ENCODE measurements at regions not wholly inside any gene's neighbourhood (a gene's known extent, or its start where the extent isn't known, plus 50 kb on each side); places are given as distances from the start of the nearest gene placed in this dataset.

DNA sequence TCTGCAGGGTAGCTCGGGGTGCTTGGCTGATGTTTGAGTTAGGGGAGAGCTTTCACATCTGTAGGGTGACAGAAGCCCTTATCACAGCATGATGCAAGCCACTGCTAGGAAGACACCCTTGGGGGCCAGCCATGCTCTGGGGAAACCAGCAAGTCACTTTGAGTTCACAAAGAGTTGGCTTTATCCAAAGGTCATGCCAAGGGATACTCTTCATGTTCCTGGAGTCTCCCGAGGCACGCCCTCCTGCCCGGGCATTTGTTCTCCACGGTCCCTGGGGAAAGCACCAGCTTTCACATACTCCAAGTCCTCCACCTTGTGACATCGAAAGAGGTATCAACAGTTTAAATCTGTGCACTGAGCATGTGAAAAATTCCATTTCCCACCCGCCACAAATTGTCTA, 227.7 kb downstream of the VAPA start:
- no peaks in the 10 kb centered on the region for H3K9me2 ChIP-seq (ENCODE audit: insufficient read depth)
- H2AFZ ChIP-seq: peak overlapping the region; percentile 77; the same call in 1 of the 2 replicates
- no peak overlapping the region for H3K27ac ChIP-seq (ENCODE audit: low read depth)
- H3K27me3 Mint-ChIP-seq (ENCODE audit: insufficient read depth, low read depth, poor library complexity): peaks cover 5% of the 10 kb centered on the region
- no peak overlapping the region for H3K4me2 ChIP-seq
- DNase-seq (ENCODE audit: low spot score) (no peak), ATAC-seq (peak; percentile 16; the same call in 1 of the 3 replicates)
- no peaks in the 10 kb centered on the region for H3K36me3 ChIP-seq (ENCODE audit: insufficient read depth)
- peaks cover 22% of the 10 kb centered on the region for H3K4me1 ChIP-seq (ENCODE audit: insufficient read depth)
- H4K20me1 ChIP-seq (replicated peaks; ENCODE audit: insufficient read depth): no peaks in the 10 kb centered on the region
- no peaks in the 10 kb centered on the region for H3F3A ChIP-seq (replicated peaks; ENCODE audit: low read depth)
- no peak overlapping the region for H3K4me3 ChIP-seq
- TF ChIP-seq JUNB (IDR thresholded peaks at IDR 0.05; ENCODE audit: unreplicated experiment): peak; percentile 45
- TF ChIP-seq REST (IDR thresholded peaks at IDR 0.05; ENCODE audit: unreplicated experiment): no peak
- H3K4me3 Mint-ChIP-seq: no peak overlapping the region
- H3K36me3 Mint-ChIP-seq (ENCODE audit: low read depth): no peaks in the 10 kb centered on the region
- H3K27ac Mint-ChIP-seq: no peak overlapping the region
- H3K4me1 Mint-ChIP-seq: peaks cover 41% of the 10 kb centered on the region
- no peaks in the 10 kb centered on the region for H3K27me3 ChIP-seq (ENCODE audit: insufficient read depth)
- no peaks in the 10 kb centered on the region for H3K79me2 ChIP-seq (replicated peaks; ENCODE audit: insufficient read depth)
- H3K9me3 Mint-ChIP-seq: 0 out of 3 replicates have a peak, but pooled peaks cover 3% of the 10 kb centered on the region

DNA sequence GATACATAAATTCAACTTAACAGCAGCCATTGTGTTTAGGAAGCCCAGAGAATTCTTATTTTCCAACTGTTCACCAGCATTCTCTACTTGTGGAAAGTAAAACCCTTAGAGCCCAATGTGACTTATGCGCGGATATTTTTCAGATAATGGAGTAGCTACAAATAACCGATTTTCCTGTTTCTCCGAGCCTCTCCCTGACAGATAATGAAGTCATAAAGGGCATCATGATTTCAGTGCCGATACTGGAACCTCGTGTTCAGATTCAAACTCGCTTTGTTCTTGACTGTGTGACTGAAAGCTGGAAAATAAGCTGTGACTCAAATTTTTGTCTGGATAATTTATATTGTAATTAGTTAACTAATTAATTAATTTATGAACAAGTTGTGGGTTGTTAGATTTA, 228.2 kb downstream of the VAPA start:
- H3K36me3 ChIP-seq (ENCODE audit: insufficient read depth): no peaks in the 10 kb centered on the region
- H3K4me3 Mint-ChIP-seq: no peak overlapping the region
- H3K9me2 ChIP-seq (ENCODE audit: insufficient read depth): no peaks in the 10 kb centered on the region
- ATAC-seq (no peak), DNase-seq (ENCODE audit: low spot score) (no peak)
- H3K4me1 ChIP-seq (ENCODE audit: insufficient read depth): peaks cover 22% of the 10 kb centered on the region
- no peak overlapping the region for H2AFZ ChIP-seq
- no peaks in the 10 kb centered on the region for H3F3A ChIP-seq (replicated peaks; ENCODE audit: low read depth)
- H3K4me3 ChIP-seq: no peak overlapping the region
- no peaks in the 10 kb centered on the region for H4K20me1 ChIP-seq (replicated peaks; ENCODE audit: insufficient read depth)
- H3K27me3 ChIP-seq (ENCODE audit: insufficient read depth): no peaks in the 10 kb centered on the region
- no peak overlapping the region for H3K27ac Mint-ChIP-seq
- H3K36me3 Mint-ChIP-seq (ENCODE audit: low read depth): no peaks in the 10 kb centered on the region
- no peak overlapping the region for H3K27ac ChIP-seq (ENCODE audit: low read depth)
- H3K9me3 Mint-ChIP-seq: 0 out of 3 replicates have a peak, but pooled peaks cover 3% of the 10 kb centered on the region
- no peaks in the 10 kb centered on the region for H3K79me2 ChIP-seq (replicated peaks; ENCODE audit: insufficient read depth)
- peaks cover 7% of the 10 kb centered on the region for H3K27me3 Mint-ChIP-seq (ENCODE audit: insufficient read depth, low read depth, poor library complexity)
- H3K4me1 Mint-ChIP-seq: peaks cover 41% of the 10 kb centered on the region
- no peak overlapping the region for H3K4me2 ChIP-seq
- TF ChIP-seq ZNF114 (CRISPR knock-in tag; IDR thresholded peaks at IDR 0.05): no peak
- TF ChIP-seq, protein P1, sequence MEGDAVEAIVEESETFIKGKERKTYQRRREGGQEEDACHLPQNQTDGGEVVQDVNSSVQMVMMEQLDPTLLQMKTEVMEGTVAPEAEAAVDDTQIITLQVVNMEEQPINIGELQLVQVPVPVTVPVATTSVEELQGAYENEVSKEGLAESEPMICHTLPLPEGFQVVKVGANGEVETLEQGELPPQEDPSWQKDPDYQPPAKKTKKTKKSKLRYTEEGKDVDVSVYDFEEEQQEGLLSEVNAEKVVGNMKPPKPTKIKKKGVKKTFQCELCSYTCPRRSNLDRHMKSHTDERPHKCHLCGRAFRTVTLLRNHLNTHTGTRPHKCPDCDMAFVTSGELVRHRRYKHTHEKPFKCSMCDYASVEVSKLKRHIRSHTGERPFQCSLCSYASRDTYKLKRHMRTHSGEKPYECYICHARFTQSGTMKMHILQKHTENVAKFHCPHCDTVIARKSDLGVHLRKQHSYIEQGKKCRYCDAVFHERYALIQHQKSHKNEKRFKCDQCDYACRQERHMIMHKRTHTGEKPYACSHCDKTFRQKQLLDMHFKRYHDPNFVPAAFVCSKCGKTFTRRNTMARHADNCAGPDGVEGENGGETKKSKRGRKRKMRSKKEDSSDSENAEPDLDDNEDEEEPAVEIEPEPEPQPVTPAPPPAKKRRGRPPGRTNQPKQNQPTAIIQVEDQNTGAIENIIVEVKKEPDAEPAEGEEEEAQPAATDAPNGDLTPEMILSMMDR (conservative IDR thresholded peaks at IDR 0.05; ENCODE audit: low read depth in 2 of 2): no peak
- TF ChIP-seq CREB1 (CRISPR knock-in tag; IDR thresholded peaks at IDR 0.05; ENCODE audit: low read depth): no peak
- no peak for TF ChIP-seq EZH2 (IDR thresholded peaks at IDR 0.05; ENCODE audit: low read depth, unreplicated experiment)
- TF ChIP-seq, protein P2, sequence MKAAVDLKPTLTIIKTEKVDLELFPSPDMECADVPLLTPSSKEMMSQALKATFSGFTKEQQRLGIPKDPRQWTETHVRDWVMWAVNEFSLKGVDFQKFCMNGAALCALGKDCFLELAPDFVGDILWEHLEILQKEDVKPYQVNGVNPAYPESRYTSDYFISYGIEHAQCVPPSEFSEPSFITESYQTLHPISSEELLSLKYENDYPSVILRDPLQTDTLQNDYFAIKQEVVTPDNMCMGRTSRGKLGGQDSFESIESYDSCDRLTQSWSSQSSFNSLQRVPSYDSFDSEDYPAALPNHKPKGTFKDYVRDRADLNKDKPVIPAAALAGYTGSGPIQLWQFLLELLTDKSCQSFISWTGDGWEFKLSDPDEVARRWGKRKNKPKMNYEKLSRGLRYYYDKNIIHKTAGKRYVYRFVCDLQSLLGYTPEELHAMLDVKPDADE (IDR thresholded peaks at IDR 0.05): no peak
- TF ChIP-seq STAT1 (IDR thresholded peaks at IDR 0.05; ENCODE audit: unreplicated experiment): no peak
- no peak for TF ChIP-seq POLR2AphosphoS5 (IDR thresholded peaks at IDR 0.05; ENCODE audit: low read depth)
- TF ChIP-seq ZNF462 (CRISPR knock-in tag; IDR thresholded peaks at IDR 0.05): no peak
